Adrenal gland (tissue), 9 donors: ENCODE measurements at regions not wholly inside any gene's neighbourhood (a gene's known extent, or its start where the extent isn't known, plus 50 kb on each side); places are given as distances from the start of the nearest gene placed in this dataset.

Experiments
- DNase-seq, 7 donors: peaks; one replicate each; pipeline ENCODE4 v3.0.0-alpha.2; 2019 to 2020
- H3K27ac ChIP-seq, 5 donors: fragments of 200-600 bp; sonication (generic) in 4 of 5; 1 replicate in 3 of 5; 2 replicates in 2 of 5; pipeline versions ENCODE4 v1.5.1 to v1.8.0; 2016 to 2020; ENCODE audit warnings: mild to moderate bottlenecking in 1 of 5
- H3K27me3 ChIP-seq: fragments of 200-600 bp; 2 replicates; pipeline ENCODE4 v1.8.0; 2021
- H3K36me3 ChIP-seq, 2 donors: fragments of 200-600 bp; replicated peaks in 1 of 2; 1 replicate in 1 of 2; 2 replicates in 1 of 2; pipeline versions ENCODE4 v1.5.1 to v1.8.0; 2018 to 2022
- H3K4me1 ChIP-seq, 2 donors: fragments of 200-600 bp; replicated peaks in 1 of 2; 1 replicate in 1 of 2; 2 replicates in 1 of 2; pipeline versions ENCODE4 v1.5.1 to v1.8.0; 2018 to 2021
- H3K4me3 ChIP-seq, 4 donors: fragments of 200-600 bp; sonication (generic) in 3 of 4; one replicate each; pipeline ENCODE4 v1.5.1; 2016 to 2018
- H3K9me3 ChIP-seq, 3 donors: fragments of 200-600 bp; sonication (generic) in 1 of 3; replicated peaks in 1 of 3; 1 replicate in 2 of 3; 2 replicates in 1 of 3; pipeline versions ENCODE4 v1.5.1 to v1.8.0; 2016 to 2021
- CTCF ChIP-seq, 6 experiments: fragments of 450-650 bp in 4 of 6; fragments of 200-600 bp in 2 of 6; sonication (generic) in 1 of 6; IDR thresholded peaks; 1 replicate in 5 of 6; 2 replicates in 1 of 6; pipeline versions ENCODE4 v1.5.1 to v1.8.0; 2016 to 2021; ENCODE audit warnings: antibody characterized with exemption in 6 of 6, mild to moderate bottlenecking in 2 of 6, moderate library complexity in 1 of 6
- POLR2A ChIP-seq, 2 donors: fragments of 450-650 bp; IDR thresholded peaks; one replicate each; pipeline ENCODE4 v1.6.1; 2017; ENCODE audit warnings: antibody characterized with exemption in 2 of 2, mild to moderate bottlenecking in 2 of 2, moderate library complexity in 1 of 2
- WGBS, 4 donors: extraction: QIAGEN DNeasy Blood & Tissue Kit in 2 of 4; methylation state at CpG; one replicate each; pipeline versions ENCODE4 v1.1.5 to v1.1.7; 2013 to 2017; 5-methylcytosine and 5-hydroxymethylcytosine counted together
- intact Hi-C, 2 donors: fragments of 100-400 bp; cut with DNase I; formaldehyde crosslinking; loops; one replicate each; pipeline versions ENCODE4 v1.14.1 to v1.15.0; 2022 to 2023
- donor health status: healthy with polysubstance abuse.
- donor health status: Bipolar disorder and iron deficiency.
- donor health status: DM: yes; HTN: yes; CAD: no.
- donor health status: DM: no; HTN: no; CAD: no.
- donor health status: DM: no; HTN: no; CAD: no.

DNA sequence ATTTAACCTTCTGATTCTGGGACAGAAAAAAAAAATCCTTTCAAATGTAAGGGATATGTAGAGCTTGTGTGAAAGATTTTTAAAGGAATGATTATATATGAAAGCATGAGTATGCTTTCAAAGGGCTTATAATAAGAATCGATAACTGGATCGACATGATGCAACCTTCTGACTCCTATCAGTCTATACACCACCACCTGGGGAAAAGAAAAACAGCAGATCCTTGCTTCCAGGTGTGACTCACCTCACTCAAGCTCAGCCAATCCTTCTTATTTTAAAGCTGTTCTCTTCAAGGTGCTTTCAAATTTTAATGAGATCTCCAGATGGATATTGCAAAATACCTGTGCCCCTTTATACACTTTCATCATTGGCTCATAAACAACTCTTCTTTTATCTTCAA, 102.1 kb upstream of the EDNRA start:
- Histone ChIP-seq H3K4me3 (no peak overlapping the region), H3K36me3 (no peaks in the 10 kb centered on the region), H3K27ac (no peak overlapping the region), H3K27me3 (no peaks in the 10 kb centered on the region), H3K4me1 (no peaks in the 10 kb centered on the region), H3K9me3 (no peaks in the 10 kb centered on the region)
- DNase-seq, result no peak
- 66 to 86% (median 78%) methylated on average over 2 of the region's 2 CpGs for WGBS, 4 donors
- intact Hi-C loops, result no loop called here
- TF ChIP-seq POLR2A (IDR thresholded peaks at IDR 0.05) (no peak), CTCF (IDR thresholded peaks at IDR 0.05) (no peak)

DNA sequence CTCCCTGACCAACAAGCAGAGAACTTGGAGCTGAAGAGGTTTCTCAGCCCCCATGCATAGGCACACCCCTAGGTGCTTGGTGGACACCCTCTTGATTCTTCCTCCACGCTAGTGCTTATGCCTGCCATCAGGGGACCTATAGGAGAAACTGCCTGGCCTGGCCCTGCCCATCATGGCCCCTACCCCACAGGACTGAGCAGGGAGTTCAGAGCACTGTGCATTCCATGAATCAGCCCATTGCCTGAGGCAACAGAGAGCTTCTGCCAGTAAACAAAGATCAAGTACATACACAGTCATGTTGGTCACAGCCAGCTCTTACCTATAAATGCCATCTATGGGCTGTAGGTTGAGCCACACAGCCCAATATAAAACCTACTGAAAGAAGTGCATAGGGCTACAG, 99.1 kb upstream of the EDNRA start:
- DNase-seq, result no peak
- Histone ChIP-seq H3K4me1 (no peaks in the 10 kb centered on the region), H3K9me3 (no peaks in the 10 kb centered on the region), H3K36me3 (no peaks in the 10 kb centered on the region), H3K4me3 (no peak overlapping the region), H3K27ac (no peak overlapping the region), H3K27me3 (no peaks in the 10 kb centered on the region)
- WGBS, 4 donors, result 56 to 84% (median 71%) methylated on average over 1 of the region's 1 CpG
- no peak for TF ChIP-seq POLR2A (IDR thresholded peaks at IDR 0.05)
- no peak for TF ChIP-seq CTCF (IDR thresholded peaks at IDR 0.05)
- intact Hi-C loops, result no loop called here

GRCh38 chr4:147388018-147388417, 92.9 kb upstream of the EDNRA start:
- WGBS, 4 donors, result 61 to 71% (median 64%) methylated on average over 1 of the region's 1 CpG
- Histone ChIP-seq H3K27me3 (no peaks in the 10 kb centered on the region), H3K4me1 (no peaks in the 10 kb centered on the region), H3K36me3 (no peaks in the 10 kb centered on the region), H3K9me3 (no peaks in the 10 kb centered on the region), H3K27ac (no peak overlapping the region), H3K4me3 (no peak overlapping the region)
- intact Hi-C loops, result no loop called here
- no peak for TF ChIP-seq POLR2A (IDR thresholded peaks at IDR 0.05)
- TF ChIP-seq CTCF (IDR thresholded peaks at IDR 0.05), result no peak
- no peak for DNase-seq

DNA sequence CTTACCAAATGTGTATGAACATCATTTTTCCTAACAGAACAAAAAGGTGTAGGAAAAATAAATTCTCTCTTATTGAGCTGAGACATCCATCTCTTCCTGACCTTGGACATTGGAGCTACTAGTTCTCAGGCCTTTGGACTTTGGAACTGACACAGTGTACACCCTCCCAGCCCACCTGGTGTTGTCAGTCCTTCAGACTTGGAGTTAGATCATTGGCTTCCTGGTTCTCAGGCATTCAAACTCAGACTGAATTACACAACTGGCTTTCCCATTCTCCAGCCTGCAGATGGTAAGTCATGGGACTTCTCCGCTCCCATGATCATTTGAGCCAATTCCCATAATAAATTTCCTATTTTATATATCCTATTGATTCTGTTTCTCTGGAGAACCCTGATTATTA, 84.8 kb upstream of the EDNRA start:
- no peak for DNase-seq
- H3K9me3 ChIP-seq, result no peaks in the 10 kb centered on the region
- H3K4me1 ChIP-seq, result no peaks in the 10 kb centered on the region
- H3K27me3 ChIP-seq, result no peaks in the 10 kb centered on the region
- WGBS, 4 donors, result 0 to 47% (median 3%) methylated on average over 1 of the region's 1 CpG
- TF ChIP-seq CTCF (IDR thresholded peaks at IDR 0.05) (no peak), POLR2A (IDR thresholded peaks at IDR 0.05) (no peak)
- H3K27ac ChIP-seq, result no peak overlapping the region
- H3K4me3 ChIP-seq, result no peak overlapping the region
- H3K36me3 ChIP-seq, result no peaks in the 10 kb centered on the region
- intact Hi-C loops, result no loop called here
